ENCODE measurements at regions not wholly inside any gene's neighbourhood (a gene's known extent, or its start where the extent isn't known, plus 50 kb on each side); places are given as distances from the start of the nearest gene placed in this dataset.

GRCh38 chr2:220697011-220697410, 875.1 kb downstream of the EPHA4 start:
- no peak overlapping the region for H3K27ac ChIP-seq
- TF ChIP-seq CTCF (conservative IDR thresholded peaks at IDR 0.05): no peak

GRCh38 chr2:220701115-220701514, 871.0 kb downstream of the EPHA4 start:
- H3K27ac ChIP-seq: no peak overlapping the region
- TF ChIP-seq CTCF (conservative IDR thresholded peaks at IDR 0.05): no peak

GRCh38 chr2:220703279-220703678, 868.8 kb downstream of the EPHA4 start:
- no peak for TF ChIP-seq CTCF (conservative IDR thresholded peaks at IDR 0.05)
- no peak overlapping the region for H3K27ac ChIP-seq

GRCh38 chr2:220704081-220704480, 868.0 kb downstream of the EPHA4 start:
- H3K27ac ChIP-seq: no peak overlapping the region
- no peak for TF ChIP-seq CTCF (conservative IDR thresholded peaks at IDR 0.05)

- H3K27ac ChIP-seq: no peak overlapping the region
- TF ChIP-seq CTCF (conservative IDR thresholded peaks at IDR 0.05): no peak
Measured at GRCh38 chr2:220704810-220705209, 867.3 kb downstream of the EPHA4 start.

GRCh38 chr2:220705678-220706077, 866.4 kb downstream of the EPHA4 start:
- H3K27ac ChIP-seq: no peak overlapping the region
- TF ChIP-seq CTCF (conservative IDR thresholded peaks at IDR 0.05): no peak

GRCh38 chr2:220707261-220707660, 864.8 kb downstream of the EPHA4 start:
- TF ChIP-seq CTCF (conservative IDR thresholded peaks at IDR 0.05): no peak
- no peak overlapping the region for H3K27ac ChIP-seq

GRCh38 chr2:220708366-220708765, 863.7 kb downstream of the EPHA4 start:
- no peak for TF ChIP-seq CTCF (conservative IDR thresholded peaks at IDR 0.05)
- H3K27ac ChIP-seq: no peak overlapping the region

Measured in VCaP (cell line).